Endothelial cell of umbilical vein (primary cell): ENCODE measurements at regions not wholly inside any gene's neighbourhood (a gene's known extent, or its start where the extent isn't known, plus 50 kb on each side); places are given as distances from the start of the nearest gene placed in this dataset.

Experiments
- CTCF ChIP-seq, 2 donors: IDR thresholded peaks; 1 replicate in 1 of 2; 2 replicates in 1 of 2; pipeline ENCODE4 v1.5.1; 2011; ENCODE audit warnings: low read length in 2 of 2, mild to moderate bottlenecking in 2 of 2, moderate library complexity in 2 of 2, control low read depth in 1 of 2, inconsistent platforms in 1 of 2, low read depth in 1 of 2; ENCODE audit not compliant: insufficient read depth in 1 of 2; ENCODE audit errors: extremely low read depth in 1 of 2
- EZH2 ChIP-seq: IDR thresholded peaks from 2 replicates; pipeline ENCODE4 v1.6.1; 2012; ENCODE audit warnings: borderline replicate concordance, low read depth, mild to moderate bottlenecking, moderate library complexity, low read length, inconsistent platforms; ENCODE audit not compliant: severe bottlenecking
- FOS ChIP-seq: IDR thresholded peaks from 2 replicates; pipeline ENCODE4 v1.6.1; 2011; ENCODE audit warnings: mild to moderate bottlenecking, low read length, moderate library complexity, borderline replicate concordance; ENCODE audit not compliant: insufficient read depth
- GATA2 ChIP-seq: IDR thresholded peaks from 2 replicates; pipeline ENCODE4 v1.7.0; 2011; ENCODE audit warnings: low read depth, mild to moderate bottlenecking, moderate library complexity, mixed read lengths, low read length; ENCODE audit not compliant: insufficient read length, insufficient read depth
- JUN ChIP-seq: IDR thresholded peaks from 2 replicates; pipeline ENCODE4 v1.6.1; 2011; ENCODE audit warnings: borderline replicate concordance, low read depth; ENCODE audit not compliant: insufficient read length, insufficient read depth
- MYC ChIP-seq: IDR thresholded peaks from one replicate; pipeline ENCODE4 v1.6.1; 2011; ENCODE audit warnings: mild to moderate bottlenecking, low read depth, low read length
- POLR2A ChIP-seq: IDR thresholded peaks from 2 replicates; pipeline ENCODE4 v1.6.1; 2012; ENCODE audit warnings: low read depth, mild to moderate bottlenecking, control low read depth, low read length
- POLR2AphosphoS5 ChIP-seq: IDR thresholded peaks from 2 replicates; pipeline ENCODE4 v1.6.1; 2012; ENCODE audit warnings: low read depth, mild to moderate bottlenecking, control low read depth, low read length, moderate library complexity; ENCODE audit not compliant: insufficient read depth
- TF ChIP-seq, protein P1 (sequence below): IDR thresholded peaks from 2 replicates; pipeline ENCODE4 v1.6.1; 2011; ENCODE audit not compliant: insufficient read depth, insufficient read length

- TF ChIP-seq POLR2AphosphoS5 (no peak), POLR2A (no peak), CTCF (IDR thresholded peaks at IDR 0.05; ENCODE audit: extremely low read depth in 1 of 2, insufficient read depth in 1 of 2, low read depth in 1 of 2, low read length in 2 of 2) (no peak), EZH2 (no peak), JUN (no peak), FOS (no peak), GATA2 (no peak), MYC (no peak)
- TF ChIP-seq, protein P1, sequence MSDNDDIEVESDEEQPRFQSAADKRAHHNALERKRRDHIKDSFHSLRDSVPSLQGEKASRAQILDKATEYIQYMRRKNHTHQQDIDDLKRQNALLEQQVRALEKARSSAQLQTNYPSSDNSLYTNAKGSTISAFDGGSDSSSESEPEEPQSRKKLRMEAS = no peak
These were observed 784.2 kb upstream of the CCDC179 start for GRCh38 chr11:23644443-23644842.
